Nephron (organoid): ENCODE measurements at regions not wholly inside any gene's neighbourhood (a gene's known extent, or its start where the extent isn't known, plus 50 kb on each side); places are given as distances from the start of the nearest gene placed in this dataset.

Experiments used
- H3K27ac Mint-ChIP-seq, 3 experiments: 2 replicates each; pipeline ENCODE4 v1.8.0; 2020; ENCODE audit warnings: mixed read lengths in 3 of 3, mild to moderate bottlenecking in 2 of 3, moderate library complexity in 1 of 3
- H3K27me3 Mint-ChIP-seq: 2 replicates; pipeline ENCODE4 v1.8.0; 2021; ENCODE audit warnings: low read depth, mild to moderate bottlenecking, moderate library complexity, mixed read lengths
- H3K36me3 Mint-ChIP-seq: 2 replicates; pipeline ENCODE4 v1.8.0; 2020; ENCODE audit warnings: low read depth, mixed read lengths
- H3K4me1 Mint-ChIP-seq: 2 replicates; pipeline ENCODE4 v1.8.0; 2020; ENCODE audit warnings: mixed read lengths
- H3K4me3 Mint-ChIP-seq, 3 experiments: 2 replicates each; pipeline ENCODE4 v1.8.0; 2020; ENCODE audit warnings: mild to moderate bottlenecking in 3 of 3, mixed read lengths in 3 of 3, moderate library complexity in 2 of 3
- H3K9me3 Mint-ChIP-seq: 2 replicates; pipeline ENCODE4 v1.8.0; 2020; ENCODE audit warnings: mixed read lengths
- CTCF ChIP-seq, 3 experiments: fragments of 200-600 bp; sonication (generic); IDR thresholded peaks; one replicate each; pipeline ENCODE4 v1.5.0; 2021; ENCODE audit warnings: antibody characterized with exemption in 3 of 3; ENCODE audit not compliant: unreplicated experiment in 3 of 3

GRCh38 chr20:9928955-9929354, 90.1 kb upstream of the PAK5 start:
- no peak for TF ChIP-seq CTCF (IDR thresholded peaks at IDR 0.05; ENCODE audit: unreplicated experiment in 3 of 3)
- Mint-ChIP-seq H3K4me1 (no peaks in the 10 kb centered on the region), H3K36me3 (no peaks in the 10 kb centered on the region), H3K27me3 (no peaks in the 10 kb centered on the region), H3K27ac (no peak overlapping the region), H3K9me3 (no peaks in the 10 kb centered on the region), H3K4me3 (no peak overlapping the region)

- no peak for TF ChIP-seq CTCF (IDR thresholded peaks at IDR 0.05; ENCODE audit: unreplicated experiment in 3 of 3)
- no peaks in the 10 kb centered on the region for H3K9me3 Mint-ChIP-seq
- no peak overlapping the region for H3K4me3 Mint-ChIP-seq
- H3K27ac Mint-ChIP-seq, result no peak overlapping the region
- H3K36me3 Mint-ChIP-seq, result no peaks in the 10 kb centered on the region
- H3K4me1 Mint-ChIP-seq, result no peaks in the 10 kb centered on the region
- H3K27me3 Mint-ChIP-seq, result no peaks in the 10 kb centered on the region
These were observed 89.4 kb upstream of the PAK5 start for GRCh38 chr20:9928281-9928737.

GRCh38 chr20:9927224-9927623, 88.3 kb upstream of the PAK5 start:
- no peak for TF ChIP-seq CTCF (IDR thresholded peaks at IDR 0.05; ENCODE audit: unreplicated experiment in 3 of 3)
- Mint-ChIP-seq H3K27me3 (no peaks in the 10 kb centered on the region), H3K9me3 (no peaks in the 10 kb centered on the region), H3K27ac (no peak overlapping the region), H3K4me1 (no peaks in the 10 kb centered on the region), H3K4me3 (no peak overlapping the region), H3K36me3 (no peaks in the 10 kb centered on the region)

GRCh38 chr20:9926476-9926875, 87.6 kb upstream of the PAK5 start:
- Mint-ChIP-seq H3K27me3 (no peaks in the 10 kb centered on the region), H3K27ac (no peak overlapping the region), H3K4me3 (no peak overlapping the region), H3K4me1 (no peaks in the 10 kb centered on the region), H3K36me3 (no peaks in the 10 kb centered on the region), H3K9me3 (no peaks in the 10 kb centered on the region)
- no peak for TF ChIP-seq CTCF (IDR thresholded peaks at IDR 0.05; ENCODE audit: unreplicated experiment in 3 of 3)

- Mint-ChIP-seq H3K27ac (no peak overlapping the region), H3K27me3 (no peaks in the 10 kb centered on the region), H3K4me3 (no peak overlapping the region), H3K9me3 (no peaks in the 10 kb centered on the region), H3K36me3 (no peaks in the 10 kb centered on the region), H3K4me1 (no peaks in the 10 kb centered on the region)
- TF ChIP-seq CTCF (IDR thresholded peaks at IDR 0.05; ENCODE audit: unreplicated experiment in 3 of 3), result no peak
These were observed 87.1 kb upstream of the PAK5 start for GRCh38 chr20:9926007-9926406.

GRCh38 chr20:9923648-9924047, 84.8 kb upstream of the PAK5 start:
- Mint-ChIP-seq H3K4me3 (no peak overlapping the region), H3K9me3 (no peaks in the 10 kb centered on the region), H3K27ac (no peak overlapping the region), H3K36me3 (no peaks in the 10 kb centered on the region), H3K27me3 (no peaks in the 10 kb centered on the region), H3K4me1 (no peaks in the 10 kb centered on the region)
- TF ChIP-seq CTCF (IDR thresholded peaks at IDR 0.05; ENCODE audit: unreplicated experiment in 3 of 3), result no peak
